Heart right ventricle (tissue), 16 donors: ENCODE measurements at regions not wholly inside any gene's neighbourhood (a gene's known extent, or its start where the extent isn't known, plus 50 kb on each side); places are given as distances from the start of the nearest gene placed in this dataset.

Experiments used
- ATAC-seq, 8 donors: fragments of 200-7000 bp; cut with Tn5 transposase; one replicate each; pipeline ENCODE4 v1.9.1; 2020; ENCODE audit warnings: mild to moderate bottlenecking in 8 of 8, moderate library complexity in 8 of 8, moderate number of reproducible peaks in 1 of 8
- DNase-seq, 2 donors: peaks; one replicate each; pipeline ENCODE4 v3.0.0-alpha.2; 2020
- H3K27ac ChIP-seq, 10 donors: fragments of 200-600 bp; sonication (generic) in 2 of 10; one replicate each; pipeline versions ENCODE4 v1.5.0 to v1.8.0; 2020 to 2022; ENCODE audit warnings: mild to moderate bottlenecking in 3 of 10
- H3K27me3 ChIP-seq, 7 donors: fragments of 200-600 bp; one replicate each; pipeline ENCODE4 v1.8.0; 2021 to 2022; ENCODE audit warnings: mild to moderate bottlenecking in 2 of 7
- H3K36me3 ChIP-seq, 9 donors: fragments of 200-600 bp; sonication (generic) in 1 of 9; one replicate each; pipeline versions ENCODE4 v1.5.0 to v1.8.0; 2020 to 2022; ENCODE audit warnings: mild to moderate bottlenecking in 2 of 9
- H3K4me1 ChIP-seq, 9 donors: fragments of 200-600 bp; sonication (generic) in 1 of 9; one replicate each; pipeline versions ENCODE4 v1.5.0 to v1.8.0; 2020 to 2022; ENCODE audit warnings: mild to moderate bottlenecking in 4 of 9
- H3K4me3 ChIP-seq, 10 donors: fragments of 200-600 bp; sonication (generic) in 2 of 10; one replicate each; pipeline versions ENCODE4 v1.5.0 to v1.8.0; 2020 to 2022; ENCODE audit warnings: mild to moderate bottlenecking in 7 of 10, moderate library complexity in 2 of 10
- H3K9me3 ChIP-seq, 11 donors: fragments of 200-600 bp in 10 of 11; sonication (generic) in 2 of 11; one replicate each; pipeline versions ENCODE4 v1.5.0 to v1.8.0; 2013 to 2022; ENCODE audit warnings: mild to moderate bottlenecking in 2 of 11, control low read depth in 1 of 11, moderate library complexity in 1 of 11
- CTCF ChIP-seq, 9 donors: fragments of 200-600 bp; sonication (generic) in 2 of 9; IDR thresholded peaks; one replicate each; pipeline versions ENCODE4 v1.5.0 to v1.8.0; 2021 to 2022; ENCODE audit warnings: antibody characterized with exemption in 9 of 9, mild to moderate bottlenecking in 5 of 9, moderate library complexity in 1 of 9
- WGBS, 2 donors: extraction: QIAGEN DNeasy Blood & Tissue Kit; methylation state at CpG; one replicate each; pipeline ENCODE4 v1.1.7; 2013; ENCODE audit warnings: inconsistent platforms in 1 of 2; 5-methylcytosine and 5-hydroxymethylcytosine counted together
- intact Hi-C, 10 donors: fragments of 100-400 bp; cut with DNase I; formaldehyde crosslinking; loops; one replicate each; pipeline versions ENCODE4 v1.11.1 to v1.14.2; 2022
- donor health status: Arrhythmogenic right ventricular cardiomyopathy.
- donor health status: ischemic (EF 13 %, LVEDD 7.1; RV severe dilation, severe dysfunction).
- donor health status: healthy with polysubstance abuse.
- donor health status: DM: no; HTN: yes; CAD: no.
- donor health status: DM: no; HTN: no; CAD: no.
- donor health status: ischemic (EF 25% LVEDD 6.9; RV normal size, moderate dysfunction).
- donor health status: ischemic (EF 25% LVEDD 5.7; RV mildly dilated, moderate dysfunction).
- donor health status: healthy.
- donor health status: DM: yes; HTN: yes; CAD: no.
- donor health status: Ischemic cardiomyopathy.
- donor health status: ischemic (EF 35%, LVEDD 5.7; RV mildly dilated, moderate dysfunction).
- donor health status: nonischemic (EF 11% LVEDD 7.7; RV severe dilation, severe dysfunction).
- donor health status: DM: yes; HTN: yes; CAD: no.
- donor health status: PGD.
- donor health status: ischemic (EF 29% LVEDD 5.4; RV normal size, mild dysfunction).
- donor health status: nonischemic (EF 23%, LVEDD 6.1; RV moderate dilation, normal function).

GRCh38 chr5:5658226-5658625, 235.7 kb downstream of the ICE1 start:
- peak in 1 of 2 donors; percentile 61 for DNase-seq
- H3K36me3 ChIP-seq, result no peaks in the 10 kb centered on the region
- peak overlapping the region in 4 of 10 donors; percentile 13 to 26 (median 22) for H3K4me3 ChIP-seq
- H3K4me1 ChIP-seq, result peaks cover 0 to 20% (median 6%) of the 10 kb centered on the region in 9 donors
- WGBS, 2 donors, result 16 to 17% methylated on average over 4 of the region's 4 CpGs
- peak; percentile 89 to 100 (median 97) for ATAC-seq
- H3K9me3 ChIP-seq, result no peaks in the 10 kb centered on the region
- peak overlapping the region in 7 of 10 donors; percentile 30 to 78 (median 57) for H3K27ac ChIP-seq
- H3K27me3 ChIP-seq, result no peaks in the 10 kb centered on the region
- intact Hi-C loops, result no loop called here
- TF ChIP-seq CTCF (IDR thresholded peaks at IDR 0.05), result no peak

- H3K27me3 ChIP-seq, result no peaks in the 10 kb centered on the region
- intact Hi-C loops, result no loop called here
- 88 to 90% methylated on average over 13 of the region's 13 CpGs for WGBS, 2 donors
- no peak for DNase-seq
- no peak for TF ChIP-seq CTCF (IDR thresholded peaks at IDR 0.05)
- ATAC-seq, result no peak
- peaks cover 0 to 17% (median 3%) of the 10 kb centered on the region in 9 donors for H3K4me1 ChIP-seq
- H3K36me3 ChIP-seq, result no peaks in the 10 kb centered on the region
- H3K27ac ChIP-seq, result no peak overlapping the region
- H3K4me3 ChIP-seq, result no peak overlapping the region
- no peaks in the 10 kb centered on the region for H3K9me3 ChIP-seq
These were observed 229.7 kb downstream of the ICE1 start for GRCh38 chr5:5652181-5652580.

- Histone ChIP-seq H3K9me3 (no peaks in the 10 kb centered on the region), H3K4me3 (no peak overlapping the region), H3K4me1 (peaks cover 0 to 15% (median 3%) of the 10 kb centered on the region in 9 donors), H3K36me3 (no peaks in the 10 kb centered on the region), H3K27ac (no peak overlapping the region), H3K27me3 (no peaks in the 10 kb centered on the region)
- 95 to 97% methylated on average over 2 of the region's 2 CpGs for WGBS, 2 donors
- ATAC-seq (no peak), DNase-seq (no peak)
- no peak for TF ChIP-seq CTCF (IDR thresholded peaks at IDR 0.05)
- intact Hi-C loops, result no loop called here
These were observed 228.5 kb downstream of the ICE1 start for GRCh38 chr5:5650949-5651348.

- peaks cover 0 to 15% (median 3%) of the 10 kb centered on the region in 9 donors for H3K4me1 ChIP-seq
- TF ChIP-seq CTCF (IDR thresholded peaks at IDR 0.05), result no peak
- intact Hi-C loops, result no loop called here
- WGBS, 2 donors, result 45 to 49% methylated on average over 5 of the region's 5 CpGs
- no peaks in the 10 kb centered on the region for H3K27me3 ChIP-seq
- H3K36me3 ChIP-seq, result no peaks in the 10 kb centered on the region
- no peak for ATAC-seq
- DNase-seq, result no peak
- no peak overlapping the region for H3K4me3 ChIP-seq
- H3K9me3 ChIP-seq, result no peaks in the 10 kb centered on the region
- no peak overlapping the region for H3K27ac ChIP-seq
These were observed 227.8 kb downstream of the ICE1 start for GRCh38 chr5:5650242-5650641.
